B cell (primary cell): ENCODE measurements at regions not wholly inside any gene's neighbourhood (a gene's known extent, or its start where the extent isn't known, plus 50 kb on each side); places are given as distances from the start of the nearest gene placed in this dataset.
"Not testable (repeated sequence)": the region's sequence is repeated elsewhere in the genome, so short reads cannot be mapped to it uniquely, and the experiment has no call there.

Experiments
- ATAC-seq: fragments of 200-7000 bp; cut with Tn5 transposase; one replicate; pipeline ENCODE4 v1.10.0; 2021; ENCODE audit warnings: low read depth, mild to moderate bottlenecking, moderate number of reproducible peaks, moderate library complexity
- CTCF ChIA-PET: fragments of 350-600 bp; sonication (Branson Sonifier 250); formaldehyde crosslinking; loops from one replicate; lab custom pipeline; 2021; ENCODE audit warnings: antibody characterized with exemption, inconsistent platforms; lab: Charles Lee
- POLR2A ChIA-PET: fragments of 350-600 bp; sonication (Branson Sonifier 250); formaldehyde crosslinking; loops from one replicate; lab custom pipeline; 2021; ENCODE audit warnings: antibody characterized with exemption; lab: Charles Lee
- DNase-seq: peaks from one replicate; pipeline ENCODE4 v3.0.0; 2013
- H2AFZ ChIP-seq: 2 replicates; pipeline ENCODE4 v1.6.1; 2012; ENCODE audit warnings: mild to moderate bottlenecking, low read depth, low read length; ENCODE audit not compliant: insufficient read depth, poor library complexity, severe bottlenecking
- H3K27ac ChIP-seq, 2 donors: 1 replicate in 1 of 2; 2 replicates in 1 of 2; pipeline ENCODE4 v1.5.1; 2012 to 2013; ENCODE audit warnings: low read length in 2 of 2, mild to moderate bottlenecking in 2 of 2, moderate library complexity in 1 of 2
- H3K27me3 ChIP-seq, 4 experiments: fragments of 200-600 bp in 1 of 4; sonication (generic) in 1 of 4; replicated peaks in 1 of 4; 1 replicate in 2 of 4; 2 replicates in 2 of 4; pipeline versions ENCODE4 v1.6.1 to v1.7.0; 2013 to 2016; ENCODE audit warnings: low read length in 3 of 4, mild to moderate bottlenecking in 2 of 4, mixed read lengths in 1 of 4, moderate library complexity in 1 of 4; ENCODE audit not compliant: insufficient read depth in 4 of 4, control insufficient read depth in 3 of 4; ENCODE audit errors: control extremely low read depth in 1 of 4
- H3K36me3 ChIP-seq, 2 experiments: replicated peaks in 1 of 2; 1 replicate in 1 of 2; 2 replicates in 1 of 2; pipeline versions ENCODE4 v1.6.1 to v1.7.1; 2013; ENCODE audit warnings: low read length in 1 of 2; ENCODE audit not compliant: insufficient read depth in 2 of 2, control insufficient read depth in 1 of 2; ENCODE audit errors: control extremely low read depth in 1 of 2, extremely low read depth in 1 of 2
- H3K4me1 ChIP-seq, 2 donors: fragments of 200-600 bp in 1 of 2; sonication (generic) in 1 of 2; 1 replicate in 1 of 2; 2 replicates in 1 of 2; pipeline versions ENCODE4 v1.5.1 to v1.6.1; 2013 to 2017; ENCODE audit warnings: low read length in 2 of 2; ENCODE audit not compliant: control insufficient read depth in 2 of 2, insufficient read depth in 2 of 2
- H3K4me2 ChIP-seq: replicated peaks from 2 replicates; pipeline ENCODE3; 2012; ENCODE audit warnings: mild to moderate bottlenecking, low read depth, low read length; ENCODE audit not compliant: poor library complexity, severe bottlenecking
- H3K4me3 ChIP-seq, 5 experiments: fragments of 200-600 bp in 1 of 5; sonication (generic) in 1 of 5; 1 replicate in 3 of 5; 2 replicates in 2 of 5; pipeline versions ENCODE4 v1.5.1 to v1.7.0; 2011 to 2016; ENCODE audit warnings: low read length in 4 of 5, mild to moderate bottlenecking in 4 of 5, low read depth in 2 of 5, control low read depth in 1 of 5, moderate library complexity in 1 of 5; ENCODE audit not compliant: insufficient read depth in 1 of 5; ENCODE audit errors: control extremely low read depth in 1 of 5, extremely low read depth in 1 of 5
- H3K79me2 ChIP-seq: fragments of 200-600 bp; sonication (generic); one replicate; pipeline ENCODE4 v1.6.0; 2016; ENCODE audit warnings: low read length; ENCODE audit not compliant: control insufficient read depth, insufficient read depth
- H3K9ac ChIP-seq: fragments of 200-600 bp; sonication (generic); 2 replicates; pipeline ENCODE4 v1.6.1; 2017; ENCODE audit warnings: mild to moderate bottlenecking, low read length, moderate library complexity
- H3K9me3 ChIP-seq, 3 donors: one replicate each; pipeline versions ENCODE4 v1.6.1 to v1.7.1; 2013; ENCODE audit warnings: low read length in 2 of 3; ENCODE audit not compliant: control insufficient read depth in 2 of 3, insufficient read depth in 1 of 3; ENCODE audit errors: control extremely low read depth in 1 of 3
- H4K20me1 ChIP-seq: 2 replicates; pipeline ENCODE4 v1.6.0; 2012; ENCODE audit warnings: mild to moderate bottlenecking, low read length; ENCODE audit not compliant: insufficient read depth, control insufficient read depth, poor library complexity, severe bottlenecking
- H3K27ac Mint-ChIP-seq: one replicate; pipeline ENCODE4 v1.8.0; 2021; ENCODE audit warnings: mixed read lengths
- H3K27me3 Mint-ChIP-seq: one replicate; pipeline ENCODE4 v1.8.0; 2021; ENCODE audit warnings: mixed read lengths
- H3K4me1 Mint-ChIP-seq: one replicate; pipeline ENCODE4 v1.8.0; 2021; ENCODE audit warnings: mixed read lengths
- H3K4me3 Mint-ChIP-seq: one replicate; pipeline ENCODE4 v1.8.0; 2021; ENCODE audit warnings: mixed read lengths
- H3K9me3 Mint-ChIP-seq: one replicate; pipeline ENCODE4 v1.8.0; 2022; ENCODE audit warnings: mixed read lengths; ENCODE audit not compliant: insufficient read depth
- EZH2 ChIP-seq: IDR thresholded peaks from 2 replicates; pipeline ENCODE4 v1.6.1; 2012; ENCODE audit warnings: borderline replicate concordance, low read depth, mild to moderate bottlenecking, moderate library complexity, low read length; ENCODE audit not compliant: insufficient read depth, poor library complexity, severe bottlenecking
- WGBS: methylation state at CpG from one replicate; pipeline ENCODE4 v1.1.5; 2013; ENCODE audit warnings: missing lambda C conversion rate; ENCODE audit not compliant: insufficient coverage; 5-methylcytosine and 5-hydroxymethylcytosine counted together
- intact Hi-C: fragments of 100-400 bp; cut with micrococcal nuclease; formaldehyde crosslinking; loops from one replicate; pipeline ENCODE4 v1.10.0; 2022
- TF ChIP-seq, protein P1 (sequence below): fragments of 200-600 bp; IDR thresholded peaks from one replicate; pipeline ENCODE4 v1.8.0; 2022; ENCODE audit warnings: antibody characterized with exemption, mild to moderate bottlenecking

DNA sequence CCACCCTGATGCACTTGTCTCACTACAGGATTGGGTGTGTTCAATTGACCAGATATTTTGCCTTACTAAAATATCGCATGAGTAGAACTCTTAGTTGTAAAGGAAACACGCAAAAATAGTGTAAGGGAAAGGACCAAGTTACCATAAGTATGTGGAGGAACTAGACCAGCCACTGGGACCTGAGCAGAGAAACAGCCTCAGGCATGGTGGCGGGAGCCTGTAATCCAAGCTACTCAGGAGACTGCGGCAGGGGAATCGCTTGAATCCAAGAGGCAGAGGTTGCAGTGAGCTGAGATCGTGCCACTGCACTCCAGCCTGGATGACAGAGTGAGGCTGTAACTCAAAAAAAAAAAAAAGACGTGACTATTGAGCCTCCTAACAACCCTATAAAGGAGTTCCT, 117.9 kb upstream of the SPATA31C2 start:
- Histone ChIP-seq H3K4me1 (no peaks in the 10 kb centered on the region), H3K79me2 (no peaks in the 10 kb centered on the region), H2AFZ (no peak overlapping the region), H3K9me3 (peaks cover 0 to 13% (median 13%) of the 10 kb centered on the region in 3 donors), H3K9ac (no peak overlapping the region), H3K4me2 (no peak overlapping the region), H3K27me3 (no peaks in the 10 kb centered on the region), H4K20me1 (no peaks in the 10 kb centered on the region), H3K27ac (no peak overlapping the region), H3K4me3 (no peak overlapping the region), H3K36me3 (no peaks in the 10 kb centered on the region)
- H3K27ac Mint-ChIP-seq: no peak overlapping the region
- TF ChIP-seq EZH2: no peak
- TF ChIP-seq, protein P1, sequence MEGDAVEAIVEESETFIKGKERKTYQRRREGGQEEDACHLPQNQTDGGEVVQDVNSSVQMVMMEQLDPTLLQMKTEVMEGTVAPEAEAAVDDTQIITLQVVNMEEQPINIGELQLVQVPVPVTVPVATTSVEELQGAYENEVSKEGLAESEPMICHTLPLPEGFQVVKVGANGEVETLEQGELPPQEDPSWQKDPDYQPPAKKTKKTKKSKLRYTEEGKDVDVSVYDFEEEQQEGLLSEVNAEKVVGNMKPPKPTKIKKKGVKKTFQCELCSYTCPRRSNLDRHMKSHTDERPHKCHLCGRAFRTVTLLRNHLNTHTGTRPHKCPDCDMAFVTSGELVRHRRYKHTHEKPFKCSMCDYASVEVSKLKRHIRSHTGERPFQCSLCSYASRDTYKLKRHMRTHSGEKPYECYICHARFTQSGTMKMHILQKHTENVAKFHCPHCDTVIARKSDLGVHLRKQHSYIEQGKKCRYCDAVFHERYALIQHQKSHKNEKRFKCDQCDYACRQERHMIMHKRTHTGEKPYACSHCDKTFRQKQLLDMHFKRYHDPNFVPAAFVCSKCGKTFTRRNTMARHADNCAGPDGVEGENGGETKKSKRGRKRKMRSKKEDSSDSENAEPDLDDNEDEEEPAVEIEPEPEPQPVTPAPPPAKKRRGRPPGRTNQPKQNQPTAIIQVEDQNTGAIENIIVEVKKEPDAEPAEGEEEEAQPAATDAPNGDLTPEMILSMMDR: no peak
- H3K4me3 Mint-ChIP-seq: no peak overlapping the region
- DNase-seq: no peak
- CTCF ChIA-PET: no interaction called here
- POLR2A ChIA-PET: no interaction called here
- 85% methylated on average over 5 of the region's 7 CpGs for WGBS
- peaks cover 6% of the 10 kb centered on the region for H3K27me3 Mint-ChIP-seq
- no peak for ATAC-seq
- intact Hi-C loops: no loop called here
- H3K4me1 Mint-ChIP-seq: no peaks in the 10 kb centered on the region
- H3K9me3 Mint-ChIP-seq: peaks cover 5% of the 10 kb centered on the region

DNA sequence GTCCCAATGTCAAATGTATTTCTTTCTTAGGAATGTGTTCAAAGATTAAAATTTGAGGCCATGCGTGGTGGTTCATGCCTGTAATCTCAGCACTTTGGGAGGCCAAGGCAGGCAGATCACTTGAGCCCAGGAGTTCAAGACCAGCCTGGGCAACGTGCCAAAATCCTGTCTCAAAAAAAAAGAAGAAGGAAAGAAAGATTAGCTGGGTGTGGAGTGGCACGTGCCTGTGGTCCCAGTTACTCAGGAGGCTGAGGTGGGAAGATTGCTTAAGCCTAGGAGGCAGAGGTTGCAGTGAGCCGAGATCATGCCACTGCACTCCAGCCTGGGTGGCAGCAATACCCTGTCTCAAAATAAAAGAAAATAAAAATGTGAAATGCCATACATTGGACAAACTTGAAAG, 117.5 kb upstream of the SPATA31C2 start:
- DNase-seq, POLR2A ChIA-PET, H3K9me3 Mint-ChIP-seq, H3K4me1 ChIP-seq, intact Hi-C loops, ATAC-seq, H3K27ac Mint-ChIP-seq, H3K27me3 Mint-ChIP-seq, H4K20me1 ChIP-seq, H3K4me3 ChIP-seq, H3K27ac ChIP-seq, H3K4me2 ChIP-seq, H2AFZ ChIP-seq, H3K36me3 ChIP-seq, H3K9ac ChIP-seq, H3K79me2 ChIP-seq, H3K4me3 Mint-ChIP-seq, CTCF ChIA-PET, H3K27me3 ChIP-seq, H3K4me1 Mint-ChIP-seq: not testable (repeated sequence)
- WGBS: 30% methylated on average over 3 of the region's 4 CpGs
- H3K9me3 ChIP-seq: peaks cover 0 to 13% (median 13%) of the 10 kb centered on the region in 3 donors
